SU-DHL-6 (cell line): ENCODE measurements at regions not wholly inside any gene's neighbourhood (a gene's known extent, or its start where the extent isn't known, plus 50 kb on each side); places are given as distances from the start of the nearest gene placed in this dataset.

ENCODE experiments used
- CTCF ChIP-seq: fragments of 200-600 bp; sonication (generic); IDR thresholded peaks from one replicate; pipeline ENCODE4 v1.5.1; 2017; ENCODE audit warnings: antibody characterized with exemption, mild to moderate bottlenecking, low read length, moderate library complexity; ENCODE audit not compliant: insufficient read depth, poor library complexity, severe bottlenecking
- EZH2phosphoT487 ChIP-seq: fragments of 200-600 bp; sonication (generic), shearing (Covaris generic); conservative IDR thresholded peaks from 2 replicates; pipeline ENCODE4 v1.6.1; 2018; ENCODE audit warnings: mild to moderate bottlenecking, antibody characterized with exemption, low read length, moderate library complexity, mixed read lengths

GRCh38 chr2:120991441-120991840 is 255.8 kb downstream of the GLI2 start:
- TF ChIP-seq CTCF = no peak
- TF ChIP-seq EZH2phosphoT487 = no peak
